Transverse colon (tissue), 4 donors: ENCODE measurements at regions not wholly inside any gene's neighbourhood (a gene's known extent, or its start where the extent isn't known, plus 50 kb on each side); places are given as distances from the start of the nearest gene placed in this dataset.

Source experiments
- DNase-seq: peaks from one replicate; pipeline ENCODE4 v3.0.0-alpha.2; 2019
- H3K27ac ChIP-seq, 4 donors: fragments of 200-600 bp; sonication (generic); 2 replicates each; pipeline ENCODE4 v1.5.1; 2016 to 2018; ENCODE audit warnings: inconsistent platforms in 4 of 4
- H3K27me3 ChIP-seq: fragments of 200-600 bp; sonication (generic); 2 replicates; pipeline ENCODE4 v1.5.1; 2017; ENCODE audit warnings: inconsistent platforms
- H3K36me3 ChIP-seq, 4 donors: fragments of 200-600 bp; sonication (generic); 2 replicates each; pipeline ENCODE4 v1.5.1; 2017 to 2019; ENCODE audit warnings: inconsistent platforms in 4 of 4
- H3K4me1 ChIP-seq, 4 donors: fragments of 200-600 bp; sonication (generic); 2 replicates each; pipeline ENCODE4 v1.5.1; 2017 to 2020; ENCODE audit warnings: inconsistent platforms in 4 of 4
- H3K4me3 ChIP-seq, 4 donors: fragments of 200-600 bp; sonication (generic); 1 replicate in 1 of 4; 2 replicates in 3 of 4; pipeline versions ENCODE4 v1.5.1 to v1.6.1; 2017 to 2019; ENCODE audit warnings: inconsistent platforms in 4 of 4
- H3K9me3 ChIP-seq, 2 donors: fragments of 200-600 bp; sonication (generic); 2 replicates each; pipeline ENCODE4 v1.5.1; 2017 to 2019; ENCODE audit warnings: inconsistent platforms in 2 of 2
- CTCF ChIP-seq, 5 experiments: fragments of 200-600 bp in 3 of 5; fragments of 450-650 bp in 2 of 5; sonication (generic) in 3 of 5; IDR thresholded peaks; 1 replicate in 2 of 5; 2 replicates in 3 of 5; pipeline ENCODE4 v1.5.1; 2016 to 2017; ENCODE audit warnings: antibody characterized with exemption in 5 of 5, inconsistent platforms in 3 of 5, mild to moderate bottlenecking in 2 of 5, moderate library complexity in 1 of 5
- EP300 ChIP-seq: sonication (generic); formaldehyde crosslinking; IDR thresholded peaks from one replicate; pipeline ENCODE4 v1.6.1; 2017; ENCODE audit warnings: antibody characterized with exemption, low read depth
- POLR2A ChIP-seq: fragments of 450-650 bp; IDR thresholded peaks from one replicate; pipeline ENCODE4 v1.6.1; 2016; ENCODE audit warnings: antibody characterized with exemption, mild to moderate bottlenecking, moderate library complexity
- POLR2AphosphoS5 ChIP-seq, 3 donors: sonication (generic); formaldehyde crosslinking; IDR thresholded peaks; one replicate each; pipeline ENCODE4 v1.6.1; 2016; ENCODE audit warnings: antibody characterized with exemption in 3 of 3
- WGBS, 2 donors: methylation state at CpG; one replicate each; pipeline ENCODE4 v1.1.5; 2018; ENCODE audit warnings: low coverage in 1 of 2; 5-methylcytosine and 5-hydroxymethylcytosine counted together
- in situ Hi-C, 4 donors: fragments of 200-750 bp; cut with MboI; loops; one replicate each; pipeline versions ENCODE4 v1.15.0 to v1.15.1; 2017; ENCODE audit warnings: low sequenced_read_pairs in 3 of 4, low pct_ligation_motif_present in 1 of 4, low pct_unique_long_range_greater_than_20kb in 1 of 4
- intact Hi-C: fragments of 100-400 bp; cut with DNase I; formaldehyde crosslinking; loops from one replicate; pipeline ENCODE4 v1.15.1; 2023; ENCODE audit warnings: low total_unique reads

GRCh38 chr15:62739082-62739481 lies 303.5 kb upstream of the TPM1 start:
- no peaks in the 10 kb centered on the region for H3K27me3 ChIP-seq
- intact Hi-C loops (no loop called here), in situ Hi-C loops (no loop called here)
- H3K4me1 ChIP-seq: peaks cover 0 to 8% (median 2%) of the 10 kb centered on the region in 4 donors
- peaks cover 0 to 23% (median 10%) of the 10 kb centered on the region in 4 donors for H3K36me3 ChIP-seq
- no peak overlapping the region for H3K4me3 ChIP-seq
- WGBS, 2 donors: 33 to 74% methylated on average over 1 to 4 of the region's 4 CpGs
- no peaks in the 10 kb centered on the region for H3K9me3 ChIP-seq
- H3K27ac ChIP-seq: no peak overlapping the region
- DNase-seq: no peak
- TF ChIP-seq POLR2A: no peak
- no peak for TF ChIP-seq EP300
- TF ChIP-seq POLR2AphosphoS5 (IDR thresholded peaks at IDR 0.05): no peak
- TF ChIP-seq CTCF (IDR thresholded peaks at IDR 0.05): no peak

- WGBS, 2 donors: 84% methylated on average over 3 of the region's 3 CpGs; no CpG with 5 or more reads in 1 of the 2 donors
- Histone ChIP-seq H3K4me3 (no peak overlapping the region), H3K27ac (no peak overlapping the region), H3K9me3 (no peaks in the 10 kb centered on the region), H3K27me3 (no peaks in the 10 kb centered on the region), H3K36me3 (peaks cover 0 to 23% (median 9%) of the 10 kb centered on the region in 4 donors), H3K4me1 (peaks cover 0 to 8% (median 2%) of the 10 kb centered on the region in 4 donors)
- in situ Hi-C loops: no loop called here
- no peak for TF ChIP-seq POLR2A
- no peak for DNase-seq
- intact Hi-C loops: no loop called here
Measured at GRCh38 chr15:62739507-62739906, 303.0 kb upstream of the TPM1 start.

GRCh38 chr15:62740141-62741004 lies 302.2 kb upstream of the TPM1 start:
- no peak for DNase-seq
- Histone ChIP-seq H3K4me1 (peaks cover 0 to 8% (median 2%) of the 10 kb centered on the region in 4 donors), H3K27me3 (no peaks in the 10 kb centered on the region), H3K9me3 (no peaks in the 10 kb centered on the region), H3K27ac (no peak overlapping the region), H3K4me3 (no peak overlapping the region), H3K36me3 (peaks cover 0 to 23% (median 5%) of the 10 kb centered on the region in 4 donors)
- WGBS, 2 donors: 83 to 100% methylated on average over 1 to 15 of the region's 15 CpGs
- in situ Hi-C loops: no loop called here
- intact Hi-C loops: no loop called here
- TF ChIP-seq CTCF (IDR thresholded peaks at IDR 0.05): no peak
- no peak for TF ChIP-seq POLR2AphosphoS5 (IDR thresholded peaks at IDR 0.05)
- TF ChIP-seq POLR2A: no peak
- TF ChIP-seq EP300: no peak

GRCh38 chr15:62741106-62741505 lies 301.4 kb upstream of the TPM1 start:
- Histone ChIP-seq H3K27ac (no peak overlapping the region), H3K9me3 (no peaks in the 10 kb centered on the region), H3K4me1 (peaks cover 0 to 8% (median 2%) of the 10 kb centered on the region in 4 donors), H3K27me3 (no peaks in the 10 kb centered on the region), H3K4me3 (no peak overlapping the region), H3K36me3 (peaks cover 0 to 23% (median 5%) of the 10 kb centered on the region in 4 donors)
- 88 to 90% methylated on average over 2 of the region's 2 CpGs for WGBS, 2 donors
- DNase-seq: no peak
- intact Hi-C loops: no loop called here
- in situ Hi-C loops: no loop called here
- TF ChIP-seq CTCF (IDR thresholded peaks at IDR 0.05) (no peak), POLR2A (no peak), EP300 (no peak), POLR2AphosphoS5 (IDR thresholded peaks at IDR 0.05) (no peak)
